H1 (cell line): ENCODE measurements at regions not wholly inside any gene's neighbourhood (a gene's known extent, or its start where the extent isn't known, plus 50 kb on each side); places are given as distances from the start of the nearest gene placed in this dataset.

ENCODE experiments used
- CTCF ChIA-PET: fragments of 300-600 bp; sonication (Branson Sonifier 250); formaldehyde crosslinking; loops from one replicate; lab custom pipeline; 2021; ENCODE audit not compliant: partially characterized antibody; lab: Charles Lee
- POLR2A ChIA-PET: fragments of 300-600 bp; sonication (Branson Sonifier 250); formaldehyde crosslinking; loops from one replicate; lab custom pipeline; 2021; ENCODE audit warnings: inconsistent platforms; ENCODE audit not compliant: partially characterized antibody; lab: Charles Lee
- DNase-seq, 2 experiments: peaks; one replicate each; pipeline versions ENCODE4 v3.0.0 to v3.0.0-alpha.2; 2010 to 2022; ENCODE audit warnings: low spot score in 2 of 2, low read depth in 1 of 2, mixed read lengths in 1 of 2
- FAIRE-seq: peaks from 2 replicates; lab custom pipeline; 2011; peaks lifted over from hg19 to GRCh38; lab: Jason Lieb, UNC
- H2AFZ ChIP-seq: 2 replicates; pipeline ENCODE4 v1.8.1; 2012; ENCODE audit warnings: low read length, inconsistent platforms
- H2AK5ac ChIP-seq: 2 replicates; pipeline ENCODE4 v1.6.1; 2013; ENCODE audit warnings: low read depth, low read length
- H2BK120ac ChIP-seq: replicated peaks from 2 replicates; pipeline ENCODE3; 2013; ENCODE audit warnings: low read depth, low read length, inconsistent platforms
- H2BK12ac ChIP-seq: 2 replicates; pipeline ENCODE4 v1.6.1; 2013; ENCODE audit warnings: low read depth, low read length
- H2BK15ac ChIP-seq: 2 replicates; pipeline ENCODE4 v1.6.1; 2013; ENCODE audit warnings: low read length
- H2BK20ac ChIP-seq: 2 replicates; pipeline ENCODE4 v1.6.1; 2013; ENCODE audit warnings: low read length
- H2BK5ac ChIP-seq: 2 replicates; pipeline ENCODE4 v1.6.1; 2013; ENCODE audit warnings: low read depth, low read length
- H3K14ac ChIP-seq: 2 replicates; pipeline ENCODE4 v1.6.1; 2013; ENCODE audit warnings: inconsistent platforms; ENCODE audit not compliant: insufficient read length
- H3K18ac ChIP-seq: 2 replicates; pipeline ENCODE4 v1.6.1; 2013; ENCODE audit warnings: low read length; ENCODE audit errors: extremely low read depth
- H3K23ac ChIP-seq: 2 replicates; pipeline ENCODE4 v1.6.1; 2013; ENCODE audit warnings: inconsistent platforms; ENCODE audit not compliant: insufficient read length
- H3K23me2 ChIP-seq: 2 replicates; pipeline ENCODE4 v1.6.1; 2013; ENCODE audit warnings: low read depth, low read length
- H3K27ac ChIP-seq: 2 replicates; pipeline ENCODE4 v1.6.1; 2011; ENCODE audit warnings: low read depth, low read length, inconsistent platforms
- H3K27me3 ChIP-seq, 4 experiments: replicated peaks in 1 of 4; 1 replicate in 1 of 4; 2 replicates in 3 of 4; pipeline versions ENCODE4 v1.6.1 to v1.8.1; 2011 to 2013; ENCODE audit warnings: low read length in 3 of 4, mild to moderate bottlenecking in 3 of 4, inconsistent platforms in 2 of 4, mixed read lengths in 2 of 4, moderate library complexity in 1 of 4; ENCODE audit not compliant: control insufficient read depth in 3 of 4, insufficient read depth in 3 of 4; ENCODE audit errors: extremely low read depth in 1 of 4
- H3K36me3 ChIP-seq, 4 experiments: 2 replicates each; pipeline versions ENCODE4 v1.6.1 to v1.8.1; 2011 to 2013; ENCODE audit warnings: mild to moderate bottlenecking in 4 of 4, low read length in 3 of 4, moderate library complexity in 2 of 4, control low read depth in 1 of 4, inconsistent platforms in 1 of 4; ENCODE audit not compliant: insufficient read depth in 4 of 4, control insufficient read depth in 2 of 4
- H3K4ac ChIP-seq: replicated peaks from 2 replicates; pipeline ENCODE3; 2013; ENCODE audit warnings: low read length, low read depth, mixed read lengths, inconsistent platforms; ENCODE audit not compliant: insufficient read length
- H3K4me1 ChIP-seq, 4 experiments: replicated peaks in 1 of 4; 1 replicate in 1 of 4; 2 replicates in 3 of 4; pipeline versions ENCODE4 v1.6.1 to v1.8.1; 2011 to 2013; ENCODE audit warnings: low read length in 3 of 4, inconsistent platforms in 2 of 4, mixed read lengths in 1 of 4; ENCODE audit not compliant: insufficient read depth in 4 of 4, control insufficient read depth in 3 of 4
- H3K4me2 ChIP-seq, 2 experiments: 2 replicates each; pipeline versions ENCODE4 v1.6.1 to v1.8.1; 2011 to 2013; ENCODE audit warnings: low read depth in 2 of 2, low read length in 2 of 2, control low read depth in 1 of 2, inconsistent platforms in 1 of 2, mild to moderate bottlenecking in 1 of 2; ENCODE audit not compliant: insufficient read depth in 1 of 2
- H3K4me3 ChIP-seq, 4 experiments: fragments of 200-600, 300-600 bp in 1 of 4; sonication (generic), shearing (Covaris generic), sonication (Bioruptor Twin) in 1 of 4; 2 replicates each; pipeline versions ENCODE4 v1.5.1 to v1.8.1; 2011 to 2016; ENCODE audit warnings: low read length in 4 of 4, low read depth in 3 of 4, control low read depth in 2 of 4, inconsistent platforms in 2 of 4, mild to moderate bottlenecking in 2 of 4, mixed read lengths in 1 of 4, moderate library complexity in 1 of 4; ENCODE audit not compliant: insufficient read depth in 2 of 4; ENCODE audit errors: extremely low read depth in 1 of 4
- H3K56ac ChIP-seq: replicated peaks from 2 replicates; pipeline ENCODE3; 2013; ENCODE audit warnings: low read depth, mild to moderate bottlenecking, mixed read lengths, low read length, inconsistent platforms; ENCODE audit not compliant: insufficient read length
- H3K79me1 ChIP-seq: 2 replicates; pipeline ENCODE4 v1.6.1; 2013; ENCODE audit warnings: low read depth, low read length, control low read depth
- H3K79me2 ChIP-seq, 2 experiments: 2 replicates each; pipeline versions ENCODE4 v1.6.1 to v1.8.1; 2012 to 2013; ENCODE audit warnings: low read length in 2 of 2, mild to moderate bottlenecking in 2 of 2, inconsistent platforms in 1 of 2; ENCODE audit not compliant: insufficient read depth in 2 of 2, control insufficient read depth in 1 of 2
- H3K9ac ChIP-seq, 4 experiments: replicated peaks in 1 of 4; 1 replicate in 1 of 4; 2 replicates in 3 of 4; pipeline versions ENCODE4 v1.6.1 to v1.8.1; 2011 to 2013; ENCODE audit warnings: low read depth in 3 of 4, low read length in 3 of 4, control low read depth in 2 of 4, mild to moderate bottlenecking in 2 of 4, moderate library complexity in 2 of 4, inconsistent platforms in 1 of 4; ENCODE audit errors: extremely low read depth in 1 of 4
- H3K9me3 ChIP-seq, 2 experiments: 2 replicates each; pipeline versions ENCODE4 v1.6.1 to v1.8.1; 2012 to 2013; ENCODE audit warnings: mild to moderate bottlenecking in 2 of 2, moderate library complexity in 2 of 2, control low read depth in 1 of 2, inconsistent platforms in 1 of 2, low read depth in 1 of 2, low read length in 1 of 2, mixed read lengths in 1 of 2; ENCODE audit not compliant: insufficient read depth in 2 of 2
- H4K20me1 ChIP-seq, 2 experiments: replicated peaks in 1 of 2; 2 replicates each; pipeline versions ENCODE3 to v1.8.1; 2011 to 2013; ENCODE audit warnings: inconsistent platforms in 2 of 2, low read length in 2 of 2, mild to moderate bottlenecking in 1 of 2; ENCODE audit not compliant: insufficient read depth in 2 of 2, control insufficient read depth in 1 of 2
- H4K5ac ChIP-seq: 2 replicates; pipeline ENCODE4 v1.6.1; 2013; ENCODE audit warnings: low read length, low read depth, mixed read lengths, inconsistent platforms; ENCODE audit not compliant: insufficient read length
- H4K8ac ChIP-seq: 2 replicates; pipeline ENCODE4 v1.8.0; 2013; ENCODE audit warnings: mild to moderate bottlenecking, moderate library complexity, low read length, inconsistent platforms; ENCODE audit not compliant: insufficient read depth; ENCODE audit errors: extremely low read depth
- H4K91ac ChIP-seq: replicated peaks from 2 replicates; pipeline ENCODE3; 2013; ENCODE audit warnings: low read length, mixed read lengths, inconsistent platforms; ENCODE audit not compliant: insufficient read length
- ASH2L ChIP-seq: fragments of 200-600, 300-600 bp; sonication (generic); IDR thresholded peaks from one replicate; pipeline ENCODE4 v1.7.1; 2017; ENCODE audit warnings: low read length
- BACH1 ChIP-seq: IDR thresholded peaks from 2 replicates; pipeline ENCODE4 v1.6.1; 2012; ENCODE audit warnings: low read length, improper control_type of control experiment
- BRCA1 ChIP-seq: IDR thresholded peaks from 2 replicates; pipeline ENCODE4 v1.6.1; 2012; ENCODE audit warnings: low read depth, low read length, improper control_type of control experiment
- CTBP2 ChIP-seq: IDR thresholded peaks from 2 replicates; pipeline ENCODE4 v1.7.0; 2011; ENCODE audit warnings: borderline replicate concordance, mild to moderate bottlenecking, moderate library complexity, mixed read lengths, low read length; ENCODE audit not compliant: insufficient read depth, insufficient read length
- EGR1 ChIP-seq: IDR thresholded peaks from 2 replicates; pipeline ENCODE4 v1.6.1; 2011; ENCODE audit warnings: low read depth, low read length, borderline replicate concordance
- RAD21 ChIP-seq, 2 experiments: IDR thresholded peaks in 1 of 2; conservative IDR thresholded peaks in 1 of 2; 2 replicates each; pipeline ENCODE4 v1.6.1; 2011; ENCODE audit warnings: low read depth in 2 of 2, low read length in 2 of 2, improper control_type of control experiment in 1 of 2, inconsistent platforms in 1 of 2, mild to moderate bottlenecking in 1 of 2, moderate library complexity in 1 of 2
- USF2 ChIP-seq: IDR thresholded peaks from 2 replicates; pipeline ENCODE4 v1.6.1; 2011; ENCODE audit warnings: low read length, improper control_type of control experiment
- WGBS, 2 experiments: shearing (Covaris generic) in 1 of 2; methylation state at CpG; one replicate each; pipeline versions ENCODE4 v1.1.6 to v1.1.7; 2013 to 2015; ENCODE audit warnings: low lambda C conversion rate in 2 of 2, mixed read lengths in 2 of 2, inconsistent platforms in 1 of 2, low coverage in 1 of 2, missing lambda C conversion rate in 1 of 2; ENCODE audit not compliant: insufficient replicate concordance in 2 of 2, insufficient coverage in 1 of 2, insufficient read length in 1 of 2; ENCODE audit errors: extremely low coverage in 1 of 2, missing lambda C conversion rate in 1 of 2; 5-methylcytosine and 5-hydroxymethylcytosine counted together

GRCh38 chr5:113950186-113950585 lies 411.7 kb upstream of the KCNN2 start:
- CTCF ChIA-PET: interaction anchor here (0.8 to 1.7 kb wide), 5 partner anchors 10 to 274 kb away, joined by 3 to 6 read pairs (median 3); no protein-coding TSS in a partner anchor
- DNase-seq: no peak
- Histone ChIP-seq H3K14ac (no peak overlapping the region), H3K4me3 (no peak overlapping the region), H3K23ac (no peak overlapping the region), H3K79me1 (no peaks in the 10 kb centered on the region), H3K27me3 (no peaks in the 10 kb centered on the region), H4K91ac (no peak overlapping the region), H3K79me2 (no peaks in the 10 kb centered on the region), H4K8ac (no peak overlapping the region), H3K4me1 (no peaks in the 10 kb centered on the region), H4K20me1 (no peaks in the 10 kb centered on the region), H3K9me3 (no peaks in the 10 kb centered on the region), H3K9ac (no peak overlapping the region), H3K4ac (no peak overlapping the region), H2BK5ac (no peak overlapping the region), H3K18ac (no peak overlapping the region), H3K27ac (no peak overlapping the region), H3K4me2 (no peak overlapping the region), H3K56ac (no peak overlapping the region), H2BK20ac (no peak overlapping the region), H2AK5ac (no peak overlapping the region), H2BK120ac (no peak overlapping the region), H2AFZ (0 out of 2 replicates have a peak overlapping the region, but pooled peaks have one; percentile 62), H4K5ac (no peak overlapping the region), H3K23me2 (no peaks in the 10 kb centered on the region), H2BK12ac (no peak overlapping the region), H3K36me3 (no peaks in the 10 kb centered on the region), H2BK15ac (no peak overlapping the region)
- no peak for FAIRE-seq
- POLR2A ChIA-PET: no interaction called here
- TF ChIP-seq USF2 (no peak), CTBP2 (no peak), BACH1 (no peak), ASH2L (no peak), BRCA1 (no peak), RAD21 (IDR thresholded peaks at IDR 0.05 in 1 of 2, conservative IDR thresholded peaks at IDR 0.05 in 1 of 2; ENCODE audit: low read depth in 2 of 2, low read length in 2 of 2) (no peak), EGR1 (no peak)
- WGBS, 2 experiments: 87% methylated on average over 2 of the region's 2 CpGs; no CpG with 5 or more reads in 1 of the 2 experiments
